Testis (tissue), 2 donors: ENCODE measurements at regions not wholly inside any gene's neighbourhood (a gene's known extent, or its start where the extent isn't known, plus 50 kb on each side); places are given as distances from the start of the nearest gene placed in this dataset.

Experiments
- CTCF ChIP-seq, 3 experiments: fragments of 450-650 bp in 2 of 3; fragments of 200-600 bp in 1 of 3; sonication (generic) in 1 of 3; IDR thresholded peaks; one replicate each; pipeline ENCODE4 v1.5.1; 2016 to 2019; ENCODE audit warnings: antibody characterized with exemption in 3 of 3, mild to moderate bottlenecking in 2 of 3, moderate library complexity in 1 of 3
- POLR2A ChIP-seq: fragments of 450-650 bp; IDR thresholded peaks from one replicate; pipeline ENCODE4 v1.6.1; 2017; ENCODE audit warnings: antibody characterized with exemption, mild to moderate bottlenecking, moderate library complexity

GRCh38 chr10:9260690-9261089 is 1206.2 kb downstream of the GATA3 start:
- TF ChIP-seq POLR2A (no peak), CTCF (IDR thresholded peaks at IDR 0.05) (no peak)
